NCI-H2171 treated with DMSO at 0.1 percent for 48 hours (cell line): ENCODE measurements at regions not wholly inside any gene's neighbourhood (a gene's known extent, or its start where the extent isn't known, plus 50 kb on each side); places are given as distances from the start of the nearest gene placed in this dataset.
"Not testable (repeated sequence)": the region's sequence is repeated elsewhere in the genome, so short reads cannot be mapped to it uniquely, and the experiment has no call there.

Source experiments
- DNase-seq: peaks from one replicate; lab custom pipeline; 2025; lab: John Stamatoyannopoulos, UW

- no peak for DNase-seq
Measured at GRCh38 chr4:20196476-20196875, 55.2 kb upstream of the SLIT2 start.

- no peak for DNase-seq
Measured at GRCh38 chr4:20195071-20195885, 56.4 kb upstream of the SLIT2 start.

GRCh38 chr4:20194123-20195013 is 57.3 kb upstream of the SLIT2 start:
- DNase-seq: no peak

GRCh38 chr4:20193141-20193936 is 58.4 kb upstream of the SLIT2 start:
- DNase-seq: no peak

GRCh38 chr4:20192736-20193135 is 59.0 kb upstream of the SLIT2 start:
- no peak for DNase-seq

- no peak for DNase-seq
Measured at GRCh38 chr4:20185103-20185502, 66.6 kb upstream of the SLIT2 start.

GRCh38 chr4:20183131-20183530 is 68.6 kb upstream of the SLIT2 start:
- not testable (repeated sequence) for DNase-seq

GRCh38 chr4:20181926-20182325 is 69.8 kb upstream of the SLIT2 start:
- no peak for DNase-seq

GRCh38 chr4:20180509-20180908 is 71.2 kb upstream of the SLIT2 start:
- DNase-seq: peak; percentile 3

- no peak for DNase-seq
Measured at GRCh38 chr4:20178902-20179576, 72.7 kb upstream of the SLIT2 start.

- DNase-seq: no peak
Measured at GRCh38 chr4:20176881-20177280, 74.8 kb upstream of the SLIT2 start.

GRCh38 chr4:20172070-20172760 is 79.5 kb upstream of the SLIT2 start:
- DNase-seq: no peak

- DNase-seq: no peak
Measured at GRCh38 chr4:20166544-20166943, 85.2 kb upstream of the SLIT2 start.

GRCh38 chr4:20159516-20159915 is 92.2 kb upstream of the SLIT2 start:
- DNase-seq: peak; percentile 94

- no peak for DNase-seq
Measured at GRCh38 chr4:20158195-20158594, 93.5 kb upstream of the SLIT2 start.

GRCh38 chr4:20151436-20151835 is 100.3 kb upstream of the SLIT2 start:
- no peak for DNase-seq

- not testable (repeated sequence) for DNase-seq
Measured at GRCh38 chr4:20149143-20149542, 102.6 kb upstream of the SLIT2 start.

- no peak for DNase-seq
Measured at GRCh38 chr4:20137176-20137575, 114.5 kb upstream of the SLIT2 start.

GRCh38 chr4:20127626-20128025 is 124.1 kb upstream of the SLIT2 start:
- DNase-seq: no peak

GRCh38 chr4:20126906-20127305 is 124.8 kb upstream of the SLIT2 start:
- DNase-seq: no peak
